MCF 10A (cell line): ENCODE measurements at regions not wholly inside any gene's neighbourhood (a gene's known extent, or its start where the extent isn't known, plus 50 kb on each side); places are given as distances from the start of the nearest gene placed in this dataset.
"Not testable (repeated sequence)": the region's sequence is repeated elsewhere in the genome, so short reads cannot be mapped to it uniquely, and the experiment has no call there.

Source experiments
- BruUV-seq: library from RNA; stranded (reverse); fragments of 400-500 nt; replicated peaks from 2 replicates; lab custom pipeline; 2021; lab: Mats Ljungman, UMichigan
- CTCF ChIA-PET: fragments of 300-600 bp; sonication (Branson Sonifier 250); formaldehyde crosslinking; extraction: SDS; loops from one replicate; lab custom pipeline; 2021; ENCODE audit warnings: antibody characterized with exemption, inconsistent platforms; lab: Yijun Ruan, JAX
- POLR2A ChIA-PET: fragments of 300-600, 350-650 bp; sonication (Branson Sonifier 250); formaldehyde crosslinking; extraction: SDS; loops from one replicate; lab custom pipeline; 2020; ENCODE audit warnings: antibody characterized with exemption, inconsistent platforms; lab: Yijun Ruan, JAX
- DNase-seq: peaks from one replicate; pipeline ENCODE4 v3.0.0-alpha.2; 2018; ENCODE audit not compliant: unreplicated experiment
- H3K27ac Mint-ChIP-seq: one replicate; pipeline ENCODE4 v1.8.0; 2022; ENCODE audit warnings: mild to moderate bottlenecking, low read depth, mixed read lengths; ENCODE audit not compliant: unreplicated experiment
- H3K27me3 Mint-ChIP-seq: one replicate; pipeline ENCODE4 v1.8.0; 2022; ENCODE audit warnings: mixed read lengths; ENCODE audit not compliant: insufficient read depth, unreplicated experiment
- H3K36me3 Mint-ChIP-seq: one replicate; pipeline ENCODE4 v1.8.0; 2022; ENCODE audit warnings: mild to moderate bottlenecking, moderate library complexity, mixed read lengths; ENCODE audit not compliant: insufficient read depth, unreplicated experiment
- H3K4me1 Mint-ChIP-seq: one replicate; pipeline ENCODE4 v1.8.0; 2022; ENCODE audit warnings: mixed read lengths; ENCODE audit not compliant: insufficient read depth, unreplicated experiment
- H3K4me3 Mint-ChIP-seq: one replicate; pipeline ENCODE4 v1.8.0; 2022; ENCODE audit warnings: mild to moderate bottlenecking, moderate library complexity, mixed read lengths; ENCODE audit not compliant: unreplicated experiment
- H3K9me3 Mint-ChIP-seq: one replicate; pipeline ENCODE4 v1.8.0; 2022; ENCODE audit warnings: mixed read lengths; ENCODE audit not compliant: unreplicated experiment
- intact Hi-C: fragments of 100-400 bp; cut with micrococcal nuclease; formaldehyde crosslinking; loops from 2 replicates; pipeline ENCODE4 v1.14.1; 2022
- TF ChIP-seq, protein P1 (sequence below): fragments of 200-600 bp; IDR thresholded peaks from one replicate; pipeline ENCODE4 v1.8.0; 2022; ENCODE audit warnings: antibody characterized with exemption, mild to moderate bottlenecking; ENCODE audit not compliant: unreplicated experiment

DNA sequence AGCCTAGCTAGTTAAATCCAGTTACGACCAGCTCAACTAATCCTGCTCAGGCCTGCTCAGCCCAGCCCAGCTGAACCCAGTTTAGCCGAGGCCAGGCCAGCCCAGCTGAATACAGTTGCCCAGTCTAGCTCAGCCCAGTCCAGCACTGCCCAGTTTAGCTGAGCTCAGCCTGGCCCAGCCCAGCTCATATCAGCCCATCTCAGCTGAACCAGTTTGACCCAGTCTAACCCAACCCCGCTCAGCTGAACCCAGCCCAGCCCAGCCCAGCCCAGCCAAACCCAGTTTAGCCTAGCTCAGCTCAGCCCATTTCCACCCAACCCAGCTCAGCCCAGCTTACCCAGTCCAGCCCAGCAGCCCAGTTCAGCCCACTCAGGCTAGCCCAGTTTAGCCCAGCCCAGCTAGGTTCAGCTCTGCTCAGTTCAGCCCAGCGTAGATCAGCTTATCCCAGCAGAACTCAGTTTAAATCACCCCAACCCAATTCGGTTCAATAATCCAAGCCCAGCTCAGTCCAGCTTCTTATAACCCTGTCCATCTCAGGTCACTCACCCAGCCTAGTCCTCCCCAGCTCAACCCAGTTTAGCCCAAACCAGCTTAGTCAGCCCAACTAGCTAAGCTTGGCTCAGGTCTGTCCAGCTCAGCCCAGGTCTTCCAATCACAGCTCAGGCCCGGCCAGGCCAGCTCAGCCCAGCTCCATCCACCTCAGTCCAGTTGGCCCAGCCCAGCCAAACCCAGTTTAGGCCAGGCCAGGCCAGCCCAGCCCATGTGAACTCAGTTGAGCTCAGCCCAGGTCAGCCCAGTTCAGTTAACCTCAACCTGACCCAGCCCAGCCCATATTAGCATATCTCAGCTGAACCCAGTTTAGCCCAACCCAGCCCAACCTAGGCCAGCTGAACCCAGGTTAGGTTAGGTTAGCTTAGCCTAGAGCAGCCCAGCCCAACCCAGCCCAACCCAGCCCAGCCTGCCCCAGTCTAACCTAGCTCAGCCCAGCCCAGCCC, 76.7 kb downstream of the TMEM121 start:
- CTCF ChIA-PET: interaction anchor here (0.6 to 1.3 kb wide), 5 partner anchors 66 to 812 kb away, joined by 3 to 4 read pairs (median 4); no protein-coding TSS in a partner anchor
- no peak overlapping the region for H3K27ac Mint-ChIP-seq
- POLR2A ChIA-PET: no interaction called here
- intact Hi-C loops: no loop called here
- no peaks in the 10 kb centered on the region for H3K4me1 Mint-ChIP-seq
- H3K4me3 Mint-ChIP-seq: no peak overlapping the region
- DNase-seq: no peak
- no peaks in the 10 kb centered on the region for H3K9me3 Mint-ChIP-seq
- BruUV-seq: no TSS peak
- TF ChIP-seq, protein P1, sequence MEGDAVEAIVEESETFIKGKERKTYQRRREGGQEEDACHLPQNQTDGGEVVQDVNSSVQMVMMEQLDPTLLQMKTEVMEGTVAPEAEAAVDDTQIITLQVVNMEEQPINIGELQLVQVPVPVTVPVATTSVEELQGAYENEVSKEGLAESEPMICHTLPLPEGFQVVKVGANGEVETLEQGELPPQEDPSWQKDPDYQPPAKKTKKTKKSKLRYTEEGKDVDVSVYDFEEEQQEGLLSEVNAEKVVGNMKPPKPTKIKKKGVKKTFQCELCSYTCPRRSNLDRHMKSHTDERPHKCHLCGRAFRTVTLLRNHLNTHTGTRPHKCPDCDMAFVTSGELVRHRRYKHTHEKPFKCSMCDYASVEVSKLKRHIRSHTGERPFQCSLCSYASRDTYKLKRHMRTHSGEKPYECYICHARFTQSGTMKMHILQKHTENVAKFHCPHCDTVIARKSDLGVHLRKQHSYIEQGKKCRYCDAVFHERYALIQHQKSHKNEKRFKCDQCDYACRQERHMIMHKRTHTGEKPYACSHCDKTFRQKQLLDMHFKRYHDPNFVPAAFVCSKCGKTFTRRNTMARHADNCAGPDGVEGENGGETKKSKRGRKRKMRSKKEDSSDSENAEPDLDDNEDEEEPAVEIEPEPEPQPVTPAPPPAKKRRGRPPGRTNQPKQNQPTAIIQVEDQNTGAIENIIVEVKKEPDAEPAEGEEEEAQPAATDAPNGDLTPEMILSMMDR: no peak
- no peaks in the 10 kb centered on the region for H3K36me3 Mint-ChIP-seq
- no peaks in the 10 kb centered on the region for H3K27me3 Mint-ChIP-seq

DNA sequence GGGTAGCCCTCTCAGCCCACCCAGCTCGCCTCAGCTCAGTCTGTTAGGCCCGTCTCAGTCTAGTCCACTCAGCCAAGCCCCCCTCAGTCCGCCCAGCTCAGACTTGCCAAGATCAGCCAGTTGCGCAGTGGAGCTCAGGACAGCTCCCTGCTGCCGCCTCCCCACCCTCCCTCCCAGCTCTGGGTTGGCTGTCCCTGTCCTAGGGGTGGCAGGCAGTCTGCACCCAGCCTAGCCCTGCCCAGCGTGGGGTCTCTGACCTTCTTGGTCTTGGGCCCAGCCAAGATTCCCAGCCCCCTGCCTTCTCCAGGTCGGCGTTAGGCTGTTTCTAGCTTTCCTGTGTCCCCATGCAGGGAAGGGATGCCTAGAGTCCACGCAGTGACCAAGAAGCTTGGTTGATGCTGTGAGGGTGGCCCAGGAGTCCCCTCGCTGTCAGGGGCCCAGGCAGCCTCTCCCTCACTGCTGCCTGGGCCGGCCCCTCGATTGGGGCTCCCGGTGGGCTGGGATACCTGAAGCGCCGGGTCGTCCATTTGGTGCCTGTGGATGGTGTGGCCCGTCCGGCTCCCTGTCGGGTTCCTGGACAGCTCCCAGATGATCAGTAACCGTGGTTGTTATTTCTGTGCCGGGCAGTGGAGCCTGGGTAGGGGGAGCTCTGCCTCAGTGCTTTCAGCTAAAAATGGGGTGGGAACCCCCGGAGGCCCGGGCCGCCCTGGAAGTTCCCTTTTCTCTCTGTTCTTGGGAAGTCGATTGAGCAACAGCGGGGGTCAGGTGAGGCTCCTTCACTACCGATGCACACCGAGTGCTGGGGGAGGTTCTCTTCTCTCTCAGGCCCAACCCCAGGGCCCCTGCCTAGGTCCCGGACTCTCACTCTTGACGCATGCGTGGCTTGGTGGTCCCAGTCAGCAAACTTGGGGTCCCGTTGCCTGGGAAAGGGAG, 78.4 kb downstream of the TMEM121 start:
- H3K27ac Mint-ChIP-seq, CTCF ChIA-PET, POLR2A ChIA-PET, intact Hi-C loops, H3K4me1 Mint-ChIP-seq, H3K9me3 Mint-ChIP-seq, DNase-seq, H3K27me3 Mint-ChIP-seq, BruUV-seq, H3K36me3 Mint-ChIP-seq, H3K4me3 Mint-ChIP-seq: not testable (repeated sequence)

DNA sequence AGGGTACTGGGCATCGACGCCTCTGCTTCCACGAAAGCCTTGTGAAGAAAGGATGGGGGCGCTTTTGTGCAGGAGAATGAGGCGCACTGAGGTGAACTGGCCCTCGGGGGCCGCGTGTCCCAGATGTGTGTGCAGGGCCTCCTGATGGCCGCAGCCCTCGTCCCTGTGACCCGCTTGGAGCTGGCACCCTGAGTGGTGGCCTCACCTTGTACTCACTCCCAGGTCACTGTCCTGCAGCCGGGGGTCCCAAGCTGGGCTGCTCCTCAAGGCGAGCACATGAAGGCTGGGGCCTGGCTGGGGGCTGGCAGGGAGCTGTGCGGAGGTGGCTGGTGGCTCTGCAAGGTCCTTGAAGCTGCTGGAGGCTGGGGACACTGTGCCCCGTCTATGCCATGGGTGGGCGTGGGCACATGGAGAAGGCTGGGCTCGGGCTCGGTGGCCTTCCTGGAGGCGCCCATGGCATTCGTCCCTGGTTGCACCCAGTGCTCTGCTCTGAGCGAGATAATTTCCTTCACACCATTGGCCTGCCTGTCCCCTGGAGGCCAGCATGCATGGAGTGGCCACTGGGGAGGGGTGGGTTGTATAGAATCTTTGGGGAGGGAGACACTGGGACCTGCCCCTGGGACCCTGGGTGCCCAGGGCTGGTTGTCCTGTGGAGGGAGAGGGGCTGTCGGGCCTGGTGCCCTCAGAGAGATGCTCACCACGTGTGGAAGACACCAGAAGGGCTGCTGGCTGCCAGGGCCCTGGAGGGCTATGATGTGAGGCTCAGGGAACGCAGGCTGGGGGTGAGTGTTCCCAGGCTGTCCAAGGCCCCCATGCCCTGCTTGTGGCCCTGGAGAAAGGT, 79.3 kb downstream of the TMEM121 start:
- intact Hi-C loops: no loop called here
- no peak overlapping the region for H3K4me3 Mint-ChIP-seq
- no peak overlapping the region for H3K27ac Mint-ChIP-seq
- no peaks in the 10 kb centered on the region for H3K9me3 Mint-ChIP-seq
- POLR2A ChIA-PET: no interaction called here
- DNase-seq: no peak
- no TSS peak for BruUV-seq
- CTCF ChIA-PET: no interaction called here
- H3K36me3 Mint-ChIP-seq: no peaks in the 10 kb centered on the region
- no peaks in the 10 kb centered on the region for H3K27me3 Mint-ChIP-seq
- TF ChIP-seq, protein P1: no peak
- no peaks in the 10 kb centered on the region for H3K4me1 Mint-ChIP-seq

DNA sequence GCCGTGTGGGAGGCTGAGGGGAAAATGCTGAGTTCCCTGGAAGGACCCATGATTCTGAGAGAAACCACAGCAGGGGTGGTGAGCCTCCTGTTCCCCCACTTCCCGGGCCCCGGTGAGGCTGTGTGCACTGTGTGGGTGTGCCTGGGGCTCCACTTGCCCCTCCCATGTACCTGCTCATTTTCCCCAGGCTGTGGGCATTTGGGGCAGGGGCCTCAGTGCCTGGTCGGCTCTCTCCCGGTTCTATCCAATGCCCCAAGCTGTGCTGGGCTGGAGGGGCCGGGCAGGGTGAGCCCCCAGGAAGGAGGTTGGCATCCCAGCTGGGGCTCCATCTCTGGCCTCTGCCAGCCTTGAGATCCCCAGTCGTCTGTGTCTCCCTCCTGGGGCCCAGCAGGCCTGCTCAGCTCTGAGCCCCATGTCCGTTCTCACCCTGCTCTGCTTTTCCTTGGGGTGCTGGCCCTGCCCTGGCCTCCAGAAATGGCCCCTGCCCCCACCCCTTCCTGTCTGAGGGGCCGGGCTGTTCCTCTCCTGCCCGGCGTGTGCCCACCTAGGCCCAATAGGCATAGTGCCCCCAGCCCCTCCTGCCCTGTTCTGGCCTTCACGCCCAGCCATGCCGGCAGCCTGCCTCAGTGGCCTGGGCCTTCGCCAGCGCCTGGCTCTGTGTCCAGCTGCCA, 80.1 kb downstream of the TMEM121 start:
- H3K27ac Mint-ChIP-seq, BruUV-seq: not testable (repeated sequence)

DNA sequence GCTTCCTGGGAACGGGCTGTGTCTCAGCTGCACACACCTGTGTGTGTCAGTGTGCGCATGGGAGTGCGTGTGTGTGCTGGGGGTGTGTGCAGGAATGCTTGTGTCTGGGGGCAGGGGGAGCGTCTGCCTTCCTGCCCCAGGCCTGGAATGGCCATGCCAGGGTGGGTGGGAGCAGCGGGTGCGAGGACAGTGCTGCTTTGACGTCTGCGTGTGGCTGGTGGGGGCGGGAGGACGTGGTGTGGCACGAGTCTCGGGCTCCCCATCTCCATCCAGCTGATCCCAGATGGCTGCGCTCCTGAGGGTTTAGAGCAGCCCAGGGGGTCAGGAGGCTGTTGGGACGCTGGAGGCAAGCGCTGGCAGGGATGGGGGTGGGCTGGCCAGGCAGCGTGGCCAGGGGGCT, 80.6 kb downstream of the TMEM121 start:
- H3K27ac Mint-ChIP-seq, DNase-seq, H3K36me3 Mint-ChIP-seq, BruUV-seq, POLR2A ChIA-PET, CTCF ChIA-PET, intact Hi-C loops, H3K27me3 Mint-ChIP-seq, H3K4me3 Mint-ChIP-seq, H3K9me3 Mint-ChIP-seq, H3K4me1 Mint-ChIP-seq: not testable (repeated sequence)

More for the DNA sequence above, 80.1 kb downstream of the TMEM121 start:
- CTCF ChIA-PET, DNase-seq, POLR2A ChIA-PET, H3K36me3 Mint-ChIP-seq, H3K9me3 Mint-ChIP-seq, intact Hi-C loops, H3K4me3 Mint-ChIP-seq, H3K4me1 Mint-ChIP-seq, H3K27me3 Mint-ChIP-seq: not testable (repeated sequence)

DNA sequence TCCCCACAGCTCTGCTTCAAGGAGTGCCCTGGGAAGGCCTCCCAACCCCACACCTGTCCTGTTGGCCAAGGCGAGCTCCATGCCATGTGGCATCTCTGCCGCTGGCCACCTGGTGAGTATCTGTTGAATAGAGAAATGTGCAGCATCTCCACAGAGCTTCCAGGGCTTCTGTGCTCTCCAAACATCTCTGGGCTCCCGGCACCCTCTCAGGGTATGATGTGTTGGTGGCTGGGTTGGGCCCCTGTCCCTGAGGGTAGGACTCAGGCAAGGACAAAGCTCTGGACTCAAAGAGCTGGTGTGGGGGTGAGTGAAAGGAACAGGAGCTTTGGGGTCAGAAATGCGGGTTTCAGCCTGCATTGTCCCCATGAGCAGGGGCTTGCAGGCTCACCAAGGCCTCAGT, 88.6 kb downstream of the TMEM121 start:
- POLR2A ChIA-PET, H3K4me1 Mint-ChIP-seq, CTCF ChIA-PET, BruUV-seq, DNase-seq, H3K36me3 Mint-ChIP-seq, H3K4me3 Mint-ChIP-seq, H3K27ac Mint-ChIP-seq, H3K9me3 Mint-ChIP-seq: not testable (repeated sequence)
- H3K27me3 Mint-ChIP-seq: peaks cover 28% of the 10 kb centered on the region
- intact Hi-C loops: loop anchor here (10.0 kb wide), 1 partner anchor 150 kb away; no protein-coding TSS in a partner anchor
